Esophagus muscularis mucosa (tissue), 4 donors: ENCODE measurements at regions not wholly inside any gene's neighbourhood (a gene's known extent, or its start where the extent isn't known, plus 50 kb on each side); places are given as distances from the start of the nearest gene placed in this dataset.

Experiments
- DNase-seq: peaks from one replicate; pipeline ENCODE4 v3.0.0-alpha.2; 2017; ENCODE audit errors: extremely low spot score
- H3K27ac ChIP-seq, 4 donors: fragments of 200-600 bp; sonication (generic); replicated peaks in 1 of 4; 1 replicate in 3 of 4; 2 replicates in 1 of 4; pipeline ENCODE4 v1.5.1; 2016 to 2019; ENCODE audit warnings: mild to moderate bottlenecking in 1 of 4
- H3K27me3 ChIP-seq, 4 donors: fragments of 200-600 bp; sonication (generic); one replicate each; pipeline versions ENCODE4 v1.5.1 to v1.6.0; 2016 to 2019
- H3K36me3 ChIP-seq, 4 donors: fragments of 200-600 bp; sonication (generic); one replicate each; pipeline ENCODE4 v1.5.1; 2016 to 2019
- H3K4me1 ChIP-seq, 4 donors: fragments of 200-600 bp; sonication (generic); one replicate each; pipeline ENCODE4 v1.5.1; 2016 to 2019
- H3K4me3 ChIP-seq, 4 donors: fragments of 200-600 bp; sonication (generic); 1 replicate in 2 of 4; 2 replicates in 2 of 4; pipeline ENCODE4 v1.5.1; 2016 to 2019; ENCODE audit warnings: mild to moderate bottlenecking in 4 of 4, moderate library complexity in 1 of 4
- H3K9me3 ChIP-seq, 4 donors: fragments of 200-600 bp; sonication (generic); 1 replicate in 3 of 4; 2 replicates in 1 of 4; pipeline ENCODE4 v1.5.1; 2016 to 2019
- CTCF ChIP-seq, 3 experiments: fragments of 200-600 bp in 2 of 3; fragments of 450-650 bp in 1 of 3; sonication (generic) in 2 of 3; IDR thresholded peaks; one replicate each; pipeline ENCODE4 v1.5.1; 2017 to 2019; ENCODE audit warnings: antibody characterized with exemption in 3 of 3, mild to moderate bottlenecking in 2 of 3, moderate library complexity in 1 of 3
- EP300 ChIP-seq: sonication (generic); formaldehyde crosslinking; IDR thresholded peaks from one replicate; pipeline ENCODE4 v1.6.1; 2017; ENCODE audit warnings: antibody characterized with exemption
- POLR2A ChIP-seq: fragments of 450-650 bp; IDR thresholded peaks from one replicate; pipeline ENCODE4 v1.6.1; 2017; ENCODE audit warnings: antibody characterized with exemption, moderate library complexity, mild to moderate bottlenecking, low read depth
- POLR2AphosphoS5 ChIP-seq, 2 donors: sonication (generic); formaldehyde crosslinking; IDR thresholded peaks; one replicate each; pipeline ENCODE4 v1.6.1; 2017; ENCODE audit warnings: antibody characterized with exemption in 2 of 2
- WGBS: methylation state at CpG from one replicate; pipeline ENCODE4 v1.1.5; 2018; 5-methylcytosine and 5-hydroxymethylcytosine counted together
- intact Hi-C: fragments of 100-400 bp; cut with DNase I; formaldehyde crosslinking; loops from one replicate; pipeline ENCODE4 v1.15.1; 2023

GRCh38 chr15:62428851-62429598 is 263.9 kb upstream of the C2CD4B start:
- TF ChIP-seq EP300 = no peak
- no peak for TF ChIP-seq CTCF (IDR thresholded peaks at IDR 0.05)
- TF ChIP-seq POLR2A = no peak
- no peak for TF ChIP-seq POLR2AphosphoS5 (IDR thresholded peaks at IDR 0.05)
- no peak overlapping the region for H3K27ac ChIP-seq
- H3K27me3 ChIP-seq = no peaks in the 10 kb centered on the region
- intact Hi-C loops = no loop called here
- DNase-seq = no peak
- H3K4me3 ChIP-seq = no peak overlapping the region
- peaks cover 7 to 20% (median 9%) of the 10 kb centered on the region in 4 donors for H3K4me1 ChIP-seq
- H3K36me3 ChIP-seq = no peaks in the 10 kb centered on the region
- no peaks in the 10 kb centered on the region for H3K9me3 ChIP-seq
- 91% methylated on average over 13 of the region's 14 CpGs for WGBS

GRCh38 chr15:62430056-62430455 is 265.0 kb upstream of the C2CD4B start:
- intact Hi-C loops = no loop called here
- DNase-seq = no peak
- Histone ChIP-seq H3K36me3 (no peaks in the 10 kb centered on the region), H3K4me3 (no peak overlapping the region), H3K4me1 (peaks cover 7 to 20% (median 9%) of the 10 kb centered on the region in 4 donors), H3K27ac (no peak overlapping the region), H3K27me3 (no peaks in the 10 kb centered on the region), H3K9me3 (no peaks in the 10 kb centered on the region)
- TF ChIP-seq POLR2AphosphoS5 (IDR thresholded peaks at IDR 0.05) (no peak), CTCF (IDR thresholded peaks at IDR 0.05) (no peak), EP300 (no peak), POLR2A (no peak)
- 80% methylated on average over 2 of the region's 2 CpGs for WGBS

GRCh38 chr15:62430552-62430951 is 265.5 kb upstream of the C2CD4B start:
- Histone ChIP-seq H3K27me3 (no peaks in the 10 kb centered on the region), H3K27ac (no peak overlapping the region), H3K36me3 (no peaks in the 10 kb centered on the region), H3K4me3 (no peak overlapping the region), H3K4me1 (peaks cover 7 to 20% (median 9%) of the 10 kb centered on the region in 4 donors), H3K9me3 (no peaks in the 10 kb centered on the region)
- 95% methylated on average over 4 of the region's 4 CpGs for WGBS
- intact Hi-C loops = no loop called here
- TF ChIP-seq POLR2AphosphoS5 (IDR thresholded peaks at IDR 0.05) = no peak
- DNase-seq = no peak

- no peak for TF ChIP-seq EP300
- no peak for TF ChIP-seq POLR2A
- TF ChIP-seq POLR2AphosphoS5 (IDR thresholded peaks at IDR 0.05) = no peak
- TF ChIP-seq CTCF (IDR thresholded peaks at IDR 0.05) = no peak
- intact Hi-C loops = no loop called here
- Histone ChIP-seq H3K27ac (no peak overlapping the region), H3K4me1 (peaks cover 7 to 19% (median 8%) of the 10 kb centered on the region in 4 donors), H3K4me3 (no peak overlapping the region), H3K36me3 (no peaks in the 10 kb centered on the region), H3K9me3 (no peaks in the 10 kb centered on the region), H3K27me3 (no peaks in the 10 kb centered on the region)
- no peak for DNase-seq
- 85% methylated on average over 6 of the region's 6 CpGs for WGBS
These were observed 266.1 kb upstream of the C2CD4B start for GRCh38 chr15:62431008-62431797.

GRCh38 chr15:62431817-62432216 is 266.7 kb upstream of the C2CD4B start:
- Histone ChIP-seq H3K36me3 (no peaks in the 10 kb centered on the region), H3K27ac (no peak overlapping the region), H3K4me1 (peaks cover 3 to 13% (median 8%) of the 10 kb centered on the region in 4 donors), H3K27me3 (no peaks in the 10 kb centered on the region), H3K4me3 (no peak overlapping the region), H3K9me3 (no peaks in the 10 kb centered on the region)
- DNase-seq = no peak
- no peak for TF ChIP-seq POLR2A
- WGBS = 87% methylated on average over 5 of the region's 5 CpGs
- intact Hi-C loops = no loop called here
